ENCODE measurements at regions not wholly inside any gene's neighbourhood (a gene's known extent, or its start where the extent isn't known, plus 50 kb on each side); places are given as distances from the start of the nearest gene placed in this dataset.

DNA sequence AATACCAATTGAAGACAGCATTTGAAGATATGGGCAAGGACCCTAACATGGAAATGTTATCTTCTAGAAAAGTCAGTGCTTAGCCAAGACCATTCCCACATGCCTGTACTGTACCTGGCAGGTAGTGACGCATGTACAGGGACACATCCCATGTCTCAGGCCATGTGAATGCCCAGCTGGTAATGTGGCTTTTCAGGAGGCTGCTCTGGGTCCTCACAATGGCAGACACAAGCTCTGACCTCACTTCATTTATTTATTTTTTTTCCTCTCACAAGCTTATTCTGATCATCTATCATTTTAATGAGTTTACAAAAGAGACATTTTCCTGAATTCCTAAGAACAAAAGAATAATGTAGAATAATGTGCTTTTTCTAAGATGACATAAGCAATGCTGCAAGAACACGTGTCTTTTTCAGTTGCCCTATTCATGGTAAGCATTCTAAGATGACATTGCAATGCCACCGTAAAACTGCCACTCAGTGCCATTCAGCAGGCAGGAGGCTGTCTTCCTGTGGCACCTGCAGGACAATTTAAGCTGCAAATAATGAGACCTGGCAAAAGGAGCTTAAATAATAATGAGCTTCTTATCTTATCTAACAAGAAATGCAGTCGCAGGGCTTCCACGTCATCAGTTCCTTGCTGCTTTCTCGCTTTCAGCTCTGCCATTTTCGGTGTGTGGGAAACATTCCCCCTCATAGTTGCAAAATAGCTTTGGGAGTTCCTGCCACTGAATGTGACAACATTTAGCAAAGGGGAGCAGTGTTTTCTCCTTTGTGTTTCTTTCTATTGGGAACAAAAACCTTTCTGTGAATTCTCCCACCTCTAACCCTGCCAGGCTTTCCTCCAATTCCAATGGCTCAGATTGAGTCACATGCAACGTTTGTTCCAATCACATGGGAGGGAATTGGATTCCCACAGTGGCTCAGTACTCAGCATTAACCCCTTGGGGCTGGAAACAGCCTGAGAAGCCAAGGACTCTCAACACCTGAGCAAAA is 113.0 kb downstream of the SEC23IP start:
- DNase-seq (ENCODE audit: low spot score): no peak
- intact Hi-C loops (cut with micrococcal nuclease; ENCODE audit: unreplicated experiment): no loop called here
- POLR2A ChIA-PET (ENCODE audit: low non-redundant PET): interaction anchor here (0.7 kb wide), 1 partner anchor 48 kb away, joined by 3 read pairs; no protein-coding TSS in a partner anchor
- no TSS peak for BruUV-seq (replicated peaks)
- peaks cover 71% of the 10 kb centered on the region for H3K27me3 ChIP-seq (replicated peaks; ENCODE audit: insufficient read depth, low read depth, low read length, poor library complexity)
- CTCF ChIA-PET: interaction anchor here (0.6 kb wide), 1 partner anchor 342 kb away, joined by 4 read pairs; no protein-coding TSS in a partner anchor
- no peaks in the 10 kb centered on the region for H3K4me1 ChIP-seq (ENCODE audit: insufficient read depth, low read length, poor library complexity, severe bottlenecking)
- no peaks in the 10 kb centered on the region for H3K9me3 ChIP-seq (ENCODE audit: low read depth, low read length, poor library complexity, severe bottlenecking)
- H3K4me3 ChIP-seq (ENCODE audit: low read depth, low read length, poor library complexity, severe bottlenecking): no peak overlapping the region
- no peaks in the 10 kb centered on the region for H3K36me3 ChIP-seq (ENCODE audit: insufficient read depth, low read length, poor library complexity, severe bottlenecking)
- no peak overlapping the region for H3K27ac ChIP-seq (ENCODE audit: low read depth, low read length, poor library complexity, severe bottlenecking)
- no peak for TF ChIP-seq EZH2 (IDR thresholded peaks at IDR 0.05; ENCODE audit: borderline replicate concordance, low read depth, low read length, poor library complexity, severe bottlenecking)
- TF ChIP-seq, protein P1, sequence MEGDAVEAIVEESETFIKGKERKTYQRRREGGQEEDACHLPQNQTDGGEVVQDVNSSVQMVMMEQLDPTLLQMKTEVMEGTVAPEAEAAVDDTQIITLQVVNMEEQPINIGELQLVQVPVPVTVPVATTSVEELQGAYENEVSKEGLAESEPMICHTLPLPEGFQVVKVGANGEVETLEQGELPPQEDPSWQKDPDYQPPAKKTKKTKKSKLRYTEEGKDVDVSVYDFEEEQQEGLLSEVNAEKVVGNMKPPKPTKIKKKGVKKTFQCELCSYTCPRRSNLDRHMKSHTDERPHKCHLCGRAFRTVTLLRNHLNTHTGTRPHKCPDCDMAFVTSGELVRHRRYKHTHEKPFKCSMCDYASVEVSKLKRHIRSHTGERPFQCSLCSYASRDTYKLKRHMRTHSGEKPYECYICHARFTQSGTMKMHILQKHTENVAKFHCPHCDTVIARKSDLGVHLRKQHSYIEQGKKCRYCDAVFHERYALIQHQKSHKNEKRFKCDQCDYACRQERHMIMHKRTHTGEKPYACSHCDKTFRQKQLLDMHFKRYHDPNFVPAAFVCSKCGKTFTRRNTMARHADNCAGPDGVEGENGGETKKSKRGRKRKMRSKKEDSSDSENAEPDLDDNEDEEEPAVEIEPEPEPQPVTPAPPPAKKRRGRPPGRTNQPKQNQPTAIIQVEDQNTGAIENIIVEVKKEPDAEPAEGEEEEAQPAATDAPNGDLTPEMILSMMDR (conservative IDR thresholded peaks at IDR 0.05; ENCODE audit: low read depth, low read length): no peak

DNA sequence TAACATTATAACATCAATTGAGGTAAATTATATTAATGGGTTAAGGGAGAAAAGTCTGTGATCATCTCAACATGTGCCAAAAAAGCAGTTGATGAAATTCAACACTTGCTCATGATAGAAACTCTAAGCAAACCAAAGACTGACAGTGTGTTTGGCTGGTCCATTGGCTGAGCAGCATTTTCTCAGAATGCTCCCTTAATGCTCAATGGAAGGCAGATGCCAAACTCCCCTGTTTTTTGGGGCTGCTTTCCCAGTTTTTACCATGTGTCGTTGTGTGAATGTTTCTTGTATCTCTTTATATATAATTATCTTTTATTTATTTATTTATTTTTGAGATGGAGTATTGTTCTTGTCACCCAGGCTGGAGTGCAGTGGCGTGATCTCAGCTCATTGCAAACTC is 114.7 kb downstream of the SEC23IP start:
- Histone ChIP-seq H3K27me3 (replicated peaks; ENCODE audit: insufficient read depth, low read depth, low read length, poor library complexity) (peaks cover 88% of the 10 kb centered on the region), H3K4me1 (ENCODE audit: insufficient read depth, low read length, poor library complexity, severe bottlenecking) (no peaks in the 10 kb centered on the region), H3K27ac (ENCODE audit: low read depth, low read length, poor library complexity, severe bottlenecking) (no peak overlapping the region), H3K4me3 (ENCODE audit: low read depth, low read length, poor library complexity, severe bottlenecking) (no peak overlapping the region), H3K36me3 (ENCODE audit: insufficient read depth, low read length, poor library complexity, severe bottlenecking) (no peaks in the 10 kb centered on the region), H3K9me3 (ENCODE audit: low read depth, low read length, poor library complexity, severe bottlenecking) (no peaks in the 10 kb centered on the region)
- ChIA-PET POLR2A (ENCODE audit: low non-redundant PET) (no interaction called here), CTCF (no interaction called here)
- intact Hi-C loops (cut with micrococcal nuclease; ENCODE audit: unreplicated experiment): no loop called here
- DNase-seq (ENCODE audit: low spot score): no peak
- no TSS peak for BruUV-seq (replicated peaks)
- TF ChIP-seq, protein P1 (conservative IDR thresholded peaks at IDR 0.05; ENCODE audit: low read depth, low read length): no peak
- no peak for TF ChIP-seq EZH2 (IDR thresholded peaks at IDR 0.05; ENCODE audit: borderline replicate concordance, low read depth, low read length, poor library complexity, severe bottlenecking)

DNA sequence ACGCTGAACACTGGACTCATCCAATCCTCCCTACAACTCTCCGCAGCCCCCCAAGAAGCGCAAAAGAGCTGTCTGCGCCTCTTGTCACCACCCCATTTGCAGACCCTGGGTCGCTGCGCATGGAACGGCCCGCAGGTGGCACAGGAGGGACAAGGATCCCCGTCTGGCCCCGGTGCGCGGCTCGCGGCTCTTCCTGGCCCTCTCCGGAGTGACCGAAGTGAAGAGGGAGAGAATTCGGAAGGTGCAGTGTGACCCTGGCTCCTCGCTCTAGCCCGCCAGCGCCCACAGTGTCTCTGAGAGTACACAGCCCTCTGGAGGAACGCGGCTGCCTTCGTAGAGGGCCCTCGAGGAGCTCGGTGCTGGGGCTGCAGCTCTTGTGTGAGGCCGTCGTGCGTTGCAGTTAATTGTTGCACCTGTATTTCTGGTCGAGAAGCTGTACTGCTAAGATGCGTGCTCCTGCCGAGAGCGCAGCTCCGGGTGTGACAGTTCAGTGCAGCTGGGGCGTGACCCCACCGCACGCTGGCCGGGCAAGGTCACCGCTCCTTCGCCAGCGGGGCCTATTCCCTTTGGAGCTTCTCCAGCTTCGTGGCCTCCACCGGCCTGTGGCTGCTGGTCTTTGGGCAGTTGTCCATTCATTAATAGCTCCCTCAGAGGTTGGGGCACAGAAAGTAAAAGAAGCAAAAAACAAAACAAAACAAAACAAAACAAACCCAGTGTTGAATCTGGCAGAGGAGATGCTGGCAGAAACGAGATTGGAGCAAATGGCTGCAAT is 119.0 kb downstream of the SEC23IP start:
- no TSS peak for BruUV-seq (replicated peaks)
- no peak overlapping the region for H3K27ac ChIP-seq (ENCODE audit: low read depth, low read length, poor library complexity, severe bottlenecking)
- no peak for DNase-seq (ENCODE audit: low spot score)
- no peak overlapping the region for H3K4me3 ChIP-seq (ENCODE audit: low read depth, low read length, poor library complexity, severe bottlenecking)
- H3K27me3 ChIP-seq (replicated peaks; ENCODE audit: insufficient read depth, low read depth, low read length, poor library complexity): peaks cover 83% of the 10 kb centered on the region
- intact Hi-C loops (cut with micrococcal nuclease; ENCODE audit: unreplicated experiment): no loop called here
- CTCF ChIA-PET: interaction anchor here (0.5 kb wide), 1 partner anchor 42 kb away, joined by 4 read pairs; no protein-coding TSS in a partner anchor
- TF ChIP-seq, protein P1 (conservative IDR thresholded peaks at IDR 0.05; ENCODE audit: low read depth, low read length): no peak
- no peak for TF ChIP-seq EZH2 (IDR thresholded peaks at IDR 0.05; ENCODE audit: borderline replicate concordance, low read depth, low read length, poor library complexity, severe bottlenecking)
- H3K36me3 ChIP-seq (ENCODE audit: insufficient read depth, low read length, poor library complexity, severe bottlenecking): no peaks in the 10 kb centered on the region
- H3K9me3 ChIP-seq (ENCODE audit: low read depth, low read length, poor library complexity, severe bottlenecking): no peaks in the 10 kb centered on the region
- no peaks in the 10 kb centered on the region for H3K4me1 ChIP-seq (ENCODE audit: insufficient read depth, low read length, poor library complexity, severe bottlenecking)
- POLR2A ChIA-PET (ENCODE audit: low non-redundant PET): no interaction called here
